IPS-NIHi7 (cell line): ENCODE measurements at regions not wholly inside any gene's neighbourhood (a gene's known extent, or its start where the extent isn't known, plus 50 kb on each side); places are given as distances from the start of the nearest gene placed in this dataset.

Experiments
- DNase-seq: peaks from one replicate; pipeline ENCODE4 v3.0.0; 2012; ENCODE audit warnings: mixed read lengths; ENCODE audit errors: extremely low spot score

GRCh38 chr12:83386527-83387264, 700.0 kb downstream of the TMTC2 start:
- DNase-seq = no peak

- DNase-seq = no peak
Measured at GRCh38 chr12:83378186-83378727, 691.6 kb downstream of the TMTC2 start.

- no peak for DNase-seq
Measured at GRCh38 chr12:83365317-83365716, 678.6 kb downstream of the TMTC2 start.

- no peak for DNase-seq
Measured at GRCh38 chr12:83361475-83361874, 674.8 kb downstream of the TMTC2 start.

GRCh38 chr12:83361071-83361470, 674.4 kb downstream of the TMTC2 start:
- DNase-seq = no peak

- DNase-seq = no peak
Measured at GRCh38 chr12:83349907-83350611, 663.4 kb downstream of the TMTC2 start.

GRCh38 chr12:83346333-83346732, 659.6 kb downstream of the TMTC2 start:
- DNase-seq = no peak

- no peak for DNase-seq
Measured at GRCh38 chr12:83343767-83344166, 657.1 kb downstream of the TMTC2 start.

GRCh38 chr12:83335748-83336147, 649.0 kb downstream of the TMTC2 start:
- DNase-seq = no peak

- DNase-seq = no peak
Measured at GRCh38 chr12:83326666-83327065, 640.0 kb downstream of the TMTC2 start.

GRCh38 chr12:83323866-83324265, 637.2 kb downstream of the TMTC2 start:
- DNase-seq = no peak

GRCh38 chr12:83322809-83323208, 636.1 kb downstream of the TMTC2 start:
- DNase-seq = no peak

- DNase-seq = no peak
Measured at GRCh38 chr12:83321971-83322370, 635.3 kb downstream of the TMTC2 start.

GRCh38 chr12:83320350-83320749, 633.6 kb downstream of the TMTC2 start:
- DNase-seq = no peak

- no peak for DNase-seq
Measured at GRCh38 chr12:83318386-83319098, 631.8 kb downstream of the TMTC2 start.

- DNase-seq = no peak
Measured at GRCh38 chr12:83317595-83317994, 630.9 kb downstream of the TMTC2 start.

- no peak for DNase-seq
Measured at GRCh38 chr12:83313827-83314226, 627.1 kb downstream of the TMTC2 start.

- DNase-seq = no peak
Measured at GRCh38 chr12:83313322-83313721, 626.6 kb downstream of the TMTC2 start.

- DNase-seq = no peak
Measured at GRCh38 chr12:83276904-83277303, 590.2 kb downstream of the TMTC2 start.

- DNase-seq = no peak
Measured at GRCh38 chr12:83271201-83271600, 584.5 kb downstream of the TMTC2 start.

GRCh38 chr12:83265808-83266207, 579.1 kb downstream of the TMTC2 start:
- DNase-seq = no peak

- DNase-seq = peak; percentile 14
Measured at GRCh38 chr12:83261998-83262397, 575.3 kb downstream of the TMTC2 start.
